Peyer's patch (tissue), 4 donors: ENCODE measurements at regions not wholly inside any gene's neighbourhood (a gene's known extent, or its start where the extent isn't known, plus 50 kb on each side); places are given as distances from the start of the nearest gene placed in this dataset.

ENCODE experiments used
- POLR2A ChIP-seq, 2 donors: fragments of 450-650 bp; IDR thresholded peaks; one replicate each; pipeline ENCODE4 v1.5.1; 2017; ENCODE audit warnings: antibody characterized with exemption in 2 of 2, mild to moderate bottlenecking in 2 of 2, moderate library complexity in 2 of 2
- TF ChIP-seq, protein P1 (sequence below), 6 experiments: fragments of 450-650 bp in 4 of 6; fragments of 200-600 bp in 2 of 6; sonication (generic) in 1 of 6; IDR thresholded peaks; one replicate each; pipeline ENCODE4 v1.5.1; 2017 to 2019; ENCODE audit warnings: antibody characterized with exemption in 6 of 6, mild to moderate bottlenecking in 3 of 6, moderate library complexity in 1 of 6

DNA sequence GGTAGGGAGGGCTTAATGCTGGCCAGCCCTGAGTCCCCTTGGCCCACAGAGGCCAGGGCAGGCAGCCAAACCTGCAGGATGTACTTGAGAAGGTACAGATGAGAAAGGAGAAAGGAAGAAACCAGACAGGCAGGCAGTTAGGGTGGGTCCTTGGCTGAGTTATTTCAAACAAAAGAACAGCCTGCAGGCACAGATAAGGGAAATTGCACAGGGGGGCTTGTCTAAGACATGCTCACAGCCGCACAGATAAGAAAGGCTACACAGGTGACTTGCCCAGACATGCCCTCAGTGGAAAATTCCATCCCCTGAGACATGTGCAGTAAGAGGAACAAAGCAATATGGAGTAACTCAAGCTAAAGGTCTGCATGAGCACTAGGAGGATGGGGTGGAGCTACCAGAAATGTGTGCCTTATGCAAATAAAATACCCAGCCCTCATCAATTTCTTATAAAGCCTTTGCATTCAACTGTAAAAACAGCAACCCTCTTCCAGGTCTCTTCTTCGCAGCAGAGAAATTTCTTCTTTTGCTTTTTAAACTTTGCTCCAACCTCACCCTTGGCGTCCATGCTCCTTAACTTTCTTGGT is 158.2 kb upstream of the RGS6 start:
- TF ChIP-seq, protein P1, sequence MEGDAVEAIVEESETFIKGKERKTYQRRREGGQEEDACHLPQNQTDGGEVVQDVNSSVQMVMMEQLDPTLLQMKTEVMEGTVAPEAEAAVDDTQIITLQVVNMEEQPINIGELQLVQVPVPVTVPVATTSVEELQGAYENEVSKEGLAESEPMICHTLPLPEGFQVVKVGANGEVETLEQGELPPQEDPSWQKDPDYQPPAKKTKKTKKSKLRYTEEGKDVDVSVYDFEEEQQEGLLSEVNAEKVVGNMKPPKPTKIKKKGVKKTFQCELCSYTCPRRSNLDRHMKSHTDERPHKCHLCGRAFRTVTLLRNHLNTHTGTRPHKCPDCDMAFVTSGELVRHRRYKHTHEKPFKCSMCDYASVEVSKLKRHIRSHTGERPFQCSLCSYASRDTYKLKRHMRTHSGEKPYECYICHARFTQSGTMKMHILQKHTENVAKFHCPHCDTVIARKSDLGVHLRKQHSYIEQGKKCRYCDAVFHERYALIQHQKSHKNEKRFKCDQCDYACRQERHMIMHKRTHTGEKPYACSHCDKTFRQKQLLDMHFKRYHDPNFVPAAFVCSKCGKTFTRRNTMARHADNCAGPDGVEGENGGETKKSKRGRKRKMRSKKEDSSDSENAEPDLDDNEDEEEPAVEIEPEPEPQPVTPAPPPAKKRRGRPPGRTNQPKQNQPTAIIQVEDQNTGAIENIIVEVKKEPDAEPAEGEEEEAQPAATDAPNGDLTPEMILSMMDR (IDR thresholded peaks at IDR 0.05), result no peak
- TF ChIP-seq POLR2A (IDR thresholded peaks at IDR 0.05), result no peak
